Mesothelial cell of epicardium (in vitro differentiated cells): ENCODE measurements at regions not wholly inside any gene's neighbourhood (a gene's known extent, or its start where the extent isn't known, plus 50 kb on each side); places are given as distances from the start of the nearest gene placed in this dataset.
"Not testable (repeated sequence)": the region's sequence is repeated elsewhere in the genome, so short reads cannot be mapped to it uniquely, and the experiment has no call there.

Experiments
- DNase-seq, 2 experiments: peaks; one replicate each; pipeline ENCODE4 v3.0.0; 2021; ENCODE audit warnings: low spot score in 2 of 2; ENCODE audit not compliant: unreplicated experiment in 2 of 2
- H3K27ac Mint-ChIP-seq: 2 replicates; pipeline ENCODE4 v1.8.0; 2021; ENCODE audit warnings: mixed read lengths
- H3K27me3 Mint-ChIP-seq: 2 replicates; pipeline ENCODE4 v1.8.0; 2021; ENCODE audit warnings: low read depth, mixed read lengths
- H3K36me3 Mint-ChIP-seq: 2 replicates; pipeline ENCODE4 v1.8.0; 2021; ENCODE audit warnings: mixed read lengths
- H3K4me1 Mint-ChIP-seq: 2 replicates; pipeline ENCODE4 v1.8.0; 2021; ENCODE audit warnings: mixed read lengths
- H3K4me3 Mint-ChIP-seq: 2 replicates; pipeline ENCODE4 v1.8.0; 2021; ENCODE audit warnings: mild to moderate bottlenecking, moderate library complexity, mixed read lengths
- H3K9me3 Mint-ChIP-seq: 2 replicates; pipeline ENCODE4 v1.8.0; 2021; ENCODE audit warnings: mixed read lengths
- TF ChIP-seq, protein P1 (sequence below): fragments of 200-600 bp; sonication (generic); IDR thresholded peaks from one replicate; pipeline ENCODE4 v1.5.0; 2021; ENCODE audit warnings: antibody characterized with exemption; ENCODE audit not compliant: unreplicated experiment

DNA sequence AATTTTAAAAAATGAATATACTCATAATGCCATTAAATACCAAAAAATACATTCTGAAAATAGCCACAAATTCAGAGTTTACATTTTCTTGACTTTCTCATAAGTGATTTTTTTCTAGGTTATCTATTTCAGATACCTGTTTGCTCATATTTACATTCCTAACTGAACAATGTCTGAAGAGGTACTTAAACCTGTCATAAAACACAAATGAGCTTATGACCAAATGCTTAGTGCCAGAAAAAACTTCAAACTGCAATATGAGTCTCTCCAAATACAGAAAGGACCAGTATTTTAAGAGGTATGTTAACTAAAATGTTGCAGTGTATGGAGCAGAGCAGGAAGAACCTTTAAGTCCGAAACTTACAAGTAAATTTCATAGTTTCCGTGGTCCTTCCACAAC, 101.7 kb upstream of the FAN1 start:
- H3K4me3 Mint-ChIP-seq, H3K36me3 Mint-ChIP-seq: not testable (repeated sequence)

GRCh38 chr15:30803703-30804102, 100.0 kb upstream of the FAN1 start:
- H3K36me3 Mint-ChIP-seq, H3K9me3 Mint-ChIP-seq, H3K27ac Mint-ChIP-seq, H3K27me3 Mint-ChIP-seq, H3K4me1 Mint-ChIP-seq, DNase-seq, H3K4me3 Mint-ChIP-seq: not testable (repeated sequence)

More for the DNA sequence above, 101.7 kb upstream of the FAN1 start:
- not testable (repeated sequence) for DNase-seq, H3K9me3 Mint-ChIP-seq, H3K4me1 Mint-ChIP-seq, H3K27me3 Mint-ChIP-seq, H3K27ac Mint-ChIP-seq

DNA sequence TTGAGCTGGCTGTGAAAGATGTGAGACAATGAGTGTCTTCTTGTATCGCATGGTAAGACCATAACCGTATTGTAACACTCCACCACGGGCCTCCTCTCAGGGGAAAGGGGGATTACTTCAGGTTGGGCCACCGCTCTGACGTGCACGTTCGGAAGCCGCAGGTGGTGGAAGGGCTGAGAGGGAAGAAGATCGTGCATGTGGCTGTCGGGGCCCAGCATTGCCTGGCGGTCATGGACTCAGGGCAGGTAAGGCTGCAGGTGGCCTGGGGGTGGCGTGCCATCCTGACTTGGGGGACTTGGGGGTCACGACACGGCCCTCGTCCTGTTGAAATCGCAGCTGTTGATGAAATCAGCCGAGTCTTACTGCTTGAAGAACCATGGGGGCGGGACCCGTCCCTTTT, 87.3 kb upstream of the FAN1 start:
- TF ChIP-seq, protein P1, sequence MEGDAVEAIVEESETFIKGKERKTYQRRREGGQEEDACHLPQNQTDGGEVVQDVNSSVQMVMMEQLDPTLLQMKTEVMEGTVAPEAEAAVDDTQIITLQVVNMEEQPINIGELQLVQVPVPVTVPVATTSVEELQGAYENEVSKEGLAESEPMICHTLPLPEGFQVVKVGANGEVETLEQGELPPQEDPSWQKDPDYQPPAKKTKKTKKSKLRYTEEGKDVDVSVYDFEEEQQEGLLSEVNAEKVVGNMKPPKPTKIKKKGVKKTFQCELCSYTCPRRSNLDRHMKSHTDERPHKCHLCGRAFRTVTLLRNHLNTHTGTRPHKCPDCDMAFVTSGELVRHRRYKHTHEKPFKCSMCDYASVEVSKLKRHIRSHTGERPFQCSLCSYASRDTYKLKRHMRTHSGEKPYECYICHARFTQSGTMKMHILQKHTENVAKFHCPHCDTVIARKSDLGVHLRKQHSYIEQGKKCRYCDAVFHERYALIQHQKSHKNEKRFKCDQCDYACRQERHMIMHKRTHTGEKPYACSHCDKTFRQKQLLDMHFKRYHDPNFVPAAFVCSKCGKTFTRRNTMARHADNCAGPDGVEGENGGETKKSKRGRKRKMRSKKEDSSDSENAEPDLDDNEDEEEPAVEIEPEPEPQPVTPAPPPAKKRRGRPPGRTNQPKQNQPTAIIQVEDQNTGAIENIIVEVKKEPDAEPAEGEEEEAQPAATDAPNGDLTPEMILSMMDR: no peak
- Mint-ChIP-seq H3K4me3 (no peak overlapping the region), H3K27me3 (no peaks in the 10 kb centered on the region), H3K9me3 (no peaks in the 10 kb centered on the region), H3K36me3 (no peaks in the 10 kb centered on the region), H3K27ac (no peak overlapping the region), H3K4me1 (no peaks in the 10 kb centered on the region)
- no peak for DNase-seq

DNA sequence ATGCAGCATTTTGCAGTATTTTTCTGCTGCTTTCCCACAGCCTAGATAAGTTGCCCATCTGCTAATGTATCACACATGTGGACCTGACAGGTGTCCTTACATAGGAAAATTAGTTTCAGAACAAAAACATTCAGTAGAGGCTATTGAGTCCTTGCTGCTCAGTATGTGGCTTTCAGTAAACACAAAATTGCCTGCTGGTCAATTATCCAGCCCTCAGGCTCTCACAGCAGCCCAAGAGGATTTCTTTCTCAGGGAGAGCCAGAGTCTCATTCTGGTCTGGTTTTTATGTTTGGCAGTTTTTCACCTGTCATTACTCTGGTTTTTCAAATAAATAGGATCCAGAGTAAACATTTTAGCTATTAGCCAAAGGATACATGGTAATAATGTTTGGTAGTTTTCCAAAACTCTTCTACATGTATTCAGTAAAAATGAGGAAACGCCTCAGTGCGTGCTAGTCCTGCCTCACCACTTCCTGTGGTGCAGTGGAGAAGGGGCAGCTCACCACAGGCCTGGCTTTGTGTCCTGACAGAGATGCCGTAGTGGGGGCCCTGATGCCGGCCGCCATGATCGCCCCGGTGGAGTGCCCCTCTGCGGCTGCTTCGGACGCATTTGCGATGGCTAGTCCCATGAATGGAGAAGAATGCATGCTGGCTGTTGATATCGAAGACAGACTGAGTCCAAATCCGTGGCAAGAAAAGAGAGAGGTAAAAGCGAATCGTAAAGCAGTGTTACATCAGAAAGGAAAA, 80.5 kb upstream of the FAN1 start:
- not testable (repeated sequence) for H3K27me3 Mint-ChIP-seq, H3K27ac Mint-ChIP-seq, H3K9me3 Mint-ChIP-seq, H3K36me3 Mint-ChIP-seq, H3K4me3 Mint-ChIP-seq, DNase-seq, H3K4me1 Mint-ChIP-seq

DNA sequence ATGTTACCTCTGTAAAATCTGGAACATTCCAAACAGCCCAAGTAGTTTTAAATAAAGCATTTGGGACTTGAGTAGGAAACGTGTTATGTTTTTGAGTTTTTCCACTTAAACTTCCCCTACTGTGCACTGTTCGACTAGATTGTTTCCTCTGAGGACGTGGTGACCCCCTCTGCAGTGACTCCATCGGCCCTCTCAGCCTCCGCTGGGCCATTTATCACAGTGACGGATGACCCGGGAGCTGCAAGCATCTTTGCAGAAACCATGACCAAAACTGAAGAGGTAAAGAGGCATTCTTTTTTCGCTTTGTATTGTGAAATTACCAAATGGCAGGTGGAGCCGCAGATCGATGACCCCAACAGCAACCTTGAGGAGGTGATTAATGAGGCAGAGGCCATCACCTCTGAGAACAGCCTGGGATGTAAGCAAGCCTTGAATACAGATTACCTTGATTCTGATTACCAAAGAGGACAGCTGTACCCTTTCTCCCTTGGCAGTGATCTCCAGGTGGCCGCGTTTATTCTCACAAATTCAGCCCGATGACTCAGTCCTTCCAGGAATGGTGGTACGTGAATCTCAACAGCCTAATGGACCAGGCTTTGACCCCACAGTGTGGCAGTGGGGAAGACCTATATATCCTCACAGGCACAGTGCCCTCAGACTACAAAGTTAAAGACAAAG, 79.1 kb upstream of the FAN1 start:
- Mint-ChIP-seq H3K27me3 (no peaks in the 10 kb centered on the region), H3K4me1 (peaks cover 2% of the 10 kb centered on the region), H3K9me3 (no peaks in the 10 kb centered on the region), H3K4me3 (no peak overlapping the region), H3K27ac (no peak overlapping the region), H3K36me3 (no peaks in the 10 kb centered on the region)
- TF ChIP-seq, protein P1: no peak
- no peak for DNase-seq

- H3K27me3 Mint-ChIP-seq: no peaks in the 10 kb centered on the region
- peaks cover 2% of the 10 kb centered on the region for H3K4me1 Mint-ChIP-seq
- no peaks in the 10 kb centered on the region for H3K9me3 Mint-ChIP-seq
- no peak overlapping the region for H3K4me3 Mint-ChIP-seq
- H3K36me3 Mint-ChIP-seq: no peaks in the 10 kb centered on the region
- no peak overlapping the region for H3K27ac Mint-ChIP-seq
- TF ChIP-seq, protein P1: no peak
- DNase-seq: no peak
Measured at GRCh38 chr15:30827625-30828303, 76.0 kb upstream of the FAN1 start.

DNA sequence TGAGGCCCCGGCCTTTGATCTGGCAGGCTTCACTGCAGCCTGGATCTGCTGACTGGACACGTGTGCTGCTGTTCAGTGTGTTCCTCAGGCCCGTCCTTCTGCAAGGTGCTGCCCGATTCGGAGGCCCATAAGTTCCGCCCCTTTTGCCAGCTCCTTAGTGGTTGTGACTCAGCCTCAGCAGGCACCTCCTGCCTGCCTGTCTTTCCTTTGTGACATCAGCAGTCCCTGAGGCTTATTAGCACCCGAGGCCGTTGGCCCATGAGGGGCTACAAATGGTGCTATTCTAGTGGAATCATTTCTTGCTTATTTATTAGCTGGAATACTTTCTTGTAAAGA, 75.4 kb upstream of the FAN1 start:
- not testable (repeated sequence) for H3K27me3 Mint-ChIP-seq, H3K36me3 Mint-ChIP-seq, DNase-seq, H3K4me3 Mint-ChIP-seq, H3K9me3 Mint-ChIP-seq, H3K4me1 Mint-ChIP-seq, H3K27ac Mint-ChIP-seq
